A673 (cell line): ENCODE measurements at regions not wholly inside any gene's neighbourhood (a gene's known extent, or its start where the extent isn't known, plus 50 kb on each side); places are given as distances from the start of the nearest gene placed in this dataset.

Experiments used
- BruUV-seq: library from RNA; stranded (reverse); fragments of 400-500 nt; replicated peaks from 2 replicates; lab custom pipeline; 2021; lab: Mats Ljungman, UMichigan
- CTCF ChIA-PET: fragments of 300-600 bp; sonication (Branson Sonifier 250); formaldehyde crosslinking; loops from one replicate; lab custom pipeline; 2022; ENCODE audit warnings: antibody characterized with exemption; lab: Charles Lee
- POLR2A ChIA-PET: fragments of 300-600 bp; sonication (Branson Sonifier 250); formaldehyde crosslinking; loops from one replicate; lab custom pipeline; 2022; ENCODE audit warnings: antibody characterized with exemption; ENCODE audit not compliant: low non-redundant PET; lab: Charles Lee
- DNase-seq: peaks from one replicate; pipeline ENCODE4 v3.0.0-alpha.2; 2015; ENCODE audit warnings: low spot score
- H3K27ac ChIP-seq: fragments of 200-600 bp; sonication (generic); 2 replicates; pipeline ENCODE4 v1.5.1; 2016; ENCODE audit warnings: mixed run types, low read depth, mild to moderate bottlenecking, mixed read lengths, antibody characterized with exemption, low read length; ENCODE audit not compliant: poor library complexity, severe bottlenecking
- H3K27me3 ChIP-seq: fragments of 200-600 bp; sonication (generic); replicated peaks from 2 replicates; pipeline ENCODE4 v1.6.1; 2017; ENCODE audit warnings: mixed run types, low read depth, mild to moderate bottlenecking, mixed read lengths, antibody characterized with exemption, low read length; ENCODE audit not compliant: insufficient read depth, poor library complexity
- H3K36me3 ChIP-seq: fragments of 200-600 bp; sonication (generic); 2 replicates; pipeline ENCODE4 v1.6.1; 2016; ENCODE audit warnings: mixed run types, mild to moderate bottlenecking, mixed read lengths, antibody characterized with exemption, low read length; ENCODE audit not compliant: insufficient read depth, poor library complexity, severe bottlenecking
- H3K4me1 ChIP-seq: fragments of 200-600 bp; sonication (generic); 2 replicates; pipeline ENCODE4 v1.6.1; 2017; ENCODE audit warnings: mixed run types, mild to moderate bottlenecking, mixed read lengths, antibody characterized with exemption, low read length; ENCODE audit not compliant: insufficient read depth, poor library complexity, severe bottlenecking
- H3K4me3 ChIP-seq: fragments of 200-600 bp; sonication (generic); 2 replicates; pipeline ENCODE4 v1.5.1; 2016; ENCODE audit warnings: low read depth, mixed run types, mild to moderate bottlenecking, mixed read lengths, low read length; ENCODE audit not compliant: poor library complexity, severe bottlenecking
- H3K9me3 ChIP-seq: fragments of 200-600 bp; sonication (generic); 2 replicates; pipeline ENCODE4 v1.6.1; 2016; ENCODE audit warnings: mixed run types, low read depth, mild to moderate bottlenecking, mixed read lengths, antibody characterized with exemption, low read length; ENCODE audit not compliant: poor library complexity, severe bottlenecking
- CTCF ChIP-seq: fragments of 300-800, 200-600 bp; sonication (generic); conservative IDR thresholded peaks from 2 replicates; pipeline ENCODE4 v1.5.1; 2017; ENCODE audit warnings: low read depth, mild to moderate bottlenecking, antibody characterized with exemption, low read length, moderate library complexity, mixed read lengths
- EZH2 ChIP-seq: fragments of 200-600 bp; sonication (generic); IDR thresholded peaks from 2 replicates; pipeline ENCODE4 v1.6.1; 2017; ENCODE audit warnings: borderline replicate concordance, low read depth, mild to moderate bottlenecking, mixed read lengths, antibody characterized with exemption, low read length; ENCODE audit not compliant: poor library complexity, severe bottlenecking
- intact Hi-C: fragments of 100-400 bp; cut with micrococcal nuclease; formaldehyde crosslinking; loops from one replicate; pipeline ENCODE4 v1.10.0; 2022; ENCODE audit not compliant: unreplicated experiment

DNA sequence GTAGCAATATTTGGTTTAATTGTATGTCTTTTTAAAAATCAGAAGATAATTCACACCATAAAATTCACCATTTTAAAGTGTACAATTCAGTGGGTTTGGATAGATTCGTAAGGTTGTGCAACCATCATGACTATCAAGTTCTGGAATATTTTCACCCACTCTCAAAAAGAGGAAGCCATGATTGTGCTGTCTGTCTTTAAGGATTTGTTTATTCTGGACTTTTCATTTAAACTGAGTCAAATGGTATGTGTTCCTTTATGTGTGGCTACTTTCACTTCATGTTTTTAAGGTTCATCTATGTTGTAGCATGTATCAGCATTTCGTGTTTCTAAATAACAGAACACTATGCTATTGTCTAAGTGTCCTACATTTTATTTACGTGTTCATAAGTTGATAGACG is 68.1 kb upstream of the CPHXL start:
- POLR2A ChIA-PET: no interaction called here
- TF ChIP-seq EZH2 (no peak), CTCF (no peak)
- intact Hi-C loops: no loop called here
- no peaks in the 10 kb centered on the region for H3K4me1 ChIP-seq
- H3K36me3 ChIP-seq: no peaks in the 10 kb centered on the region
- BruUV-seq: no TSS peak
- no peak overlapping the region for H3K27ac ChIP-seq
- no peaks in the 10 kb centered on the region for H3K9me3 ChIP-seq
- H3K27me3 ChIP-seq: peaks cover 11% of the 10 kb centered on the region
- H3K4me3 ChIP-seq: no peak overlapping the region
- CTCF ChIA-PET: no interaction called here
- DNase-seq: no peak

DNA sequence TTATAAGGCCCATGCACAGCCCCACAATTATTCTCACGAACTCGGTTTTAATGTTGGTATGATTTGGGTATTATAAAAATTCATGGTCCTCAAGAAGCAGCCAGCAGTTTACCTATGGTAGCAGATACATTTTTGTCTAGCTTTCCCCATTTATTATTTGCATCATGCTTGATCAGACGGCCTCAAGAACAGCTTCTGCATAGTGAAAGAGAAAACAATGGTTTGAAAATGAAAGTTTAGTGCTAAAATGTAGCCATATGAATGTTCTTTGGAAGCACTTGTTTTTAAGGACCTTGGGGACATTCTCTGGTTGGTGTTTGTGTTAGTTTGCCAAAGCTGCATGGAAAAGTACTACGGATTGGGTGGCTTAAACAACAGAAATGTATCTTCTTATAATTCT is 72.4 kb upstream of the CPHXL start:
- POLR2A ChIA-PET: no interaction called here
- no peak overlapping the region for H3K27ac ChIP-seq
- H3K36me3 ChIP-seq: no peaks in the 10 kb centered on the region
- H3K4me1 ChIP-seq: no peaks in the 10 kb centered on the region
- H3K4me3 ChIP-seq: no peak overlapping the region
- intact Hi-C loops: no loop called here
- CTCF ChIA-PET: no interaction called here
- no peak for TF ChIP-seq EZH2
- no peak for TF ChIP-seq CTCF
- no TSS peak for BruUV-seq
- peaks cover 7% of the 10 kb centered on the region for H3K27me3 ChIP-seq
- no peaks in the 10 kb centered on the region for H3K9me3 ChIP-seq
- DNase-seq: no peak

- no peak overlapping the region for H3K27ac ChIP-seq
- peak; percentile 41; the same call in 1 of the 2 replicates for TF ChIP-seq CTCF
- TF ChIP-seq EZH2: no peak
- no peaks in the 10 kb centered on the region for H3K9me3 ChIP-seq
- peaks cover 29% of the 10 kb centered on the region for H3K27me3 ChIP-seq
- no peaks in the 10 kb centered on the region for H3K4me1 ChIP-seq
- no TSS peak for BruUV-seq
- ChIA-PET CTCF (interaction anchor here (0.5 to 2.5 kb wide), 3 partner anchors 852 to 1370 kb away, joined by 3 to 7 read pairs (median 5); no protein-coding TSS in a partner anchor), POLR2A (no interaction called here)
- H3K4me3 ChIP-seq: no peak overlapping the region
- DNase-seq: no peak
- intact Hi-C loops: loop anchor here (5.0 kb wide), 1 partner anchor 851 kb away; no protein-coding TSS in a partner anchor
- H3K36me3 ChIP-seq: no peaks in the 10 kb centered on the region
Observed at GRCh38 chr16:75801307-75801706, 75.0 kb upstream of the CPHXL start.
